MM.1S (cell line): ENCODE measurements at regions not wholly inside any gene's neighbourhood (a gene's known extent, or its start where the extent isn't known, plus 50 kb on each side); places are given as distances from the start of the nearest gene placed in this dataset.

ENCODE experiments used
- EZH2 ChIP-seq: fragments of 300-600 bp; sonication (generic); optimal IDR thresholded peaks from 2 replicates; pipeline ENCODE3; 2017; ENCODE audit warnings: low read depth, mild to moderate bottlenecking, antibody characterized with exemption, low read length, mixed read lengths
- EZH2phosphoT487 ChIP-seq: fragments of 300-600 bp; sonication (generic); IDR thresholded peaks from 2 replicates; pipeline ENCODE4 v1.6.1; 2018; ENCODE audit warnings: antibody characterized with exemption, low read length
- TF ChIP-seq, protein P1 (sequence below): fragments of 300-600 bp; sonication (generic); IDR thresholded peaks from 2 replicates; pipeline ENCODE4 v1.5.1; 2016; ENCODE audit warnings: antibody characterized with exemption, low read length, mixed read lengths

GRCh38 chr10:59012839-59013238 lies 163.6 kb upstream of the PHYHIPL start:
- TF ChIP-seq, protein P1, sequence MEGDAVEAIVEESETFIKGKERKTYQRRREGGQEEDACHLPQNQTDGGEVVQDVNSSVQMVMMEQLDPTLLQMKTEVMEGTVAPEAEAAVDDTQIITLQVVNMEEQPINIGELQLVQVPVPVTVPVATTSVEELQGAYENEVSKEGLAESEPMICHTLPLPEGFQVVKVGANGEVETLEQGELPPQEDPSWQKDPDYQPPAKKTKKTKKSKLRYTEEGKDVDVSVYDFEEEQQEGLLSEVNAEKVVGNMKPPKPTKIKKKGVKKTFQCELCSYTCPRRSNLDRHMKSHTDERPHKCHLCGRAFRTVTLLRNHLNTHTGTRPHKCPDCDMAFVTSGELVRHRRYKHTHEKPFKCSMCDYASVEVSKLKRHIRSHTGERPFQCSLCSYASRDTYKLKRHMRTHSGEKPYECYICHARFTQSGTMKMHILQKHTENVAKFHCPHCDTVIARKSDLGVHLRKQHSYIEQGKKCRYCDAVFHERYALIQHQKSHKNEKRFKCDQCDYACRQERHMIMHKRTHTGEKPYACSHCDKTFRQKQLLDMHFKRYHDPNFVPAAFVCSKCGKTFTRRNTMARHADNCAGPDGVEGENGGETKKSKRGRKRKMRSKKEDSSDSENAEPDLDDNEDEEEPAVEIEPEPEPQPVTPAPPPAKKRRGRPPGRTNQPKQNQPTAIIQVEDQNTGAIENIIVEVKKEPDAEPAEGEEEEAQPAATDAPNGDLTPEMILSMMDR, result no peak
- TF ChIP-seq EZH2 (no peak), EZH2phosphoT487 (no peak)
